Trophoblast cell (in vitro differentiated cells and primary cell): ENCODE measurements at regions not wholly inside any gene's neighbourhood (a gene's known extent, or its start where the extent isn't known, plus 50 kb on each side); places are given as distances from the start of the nearest gene placed in this dataset.

Experiments
- DNase-seq, 2 donors: peaks; one replicate each; pipeline ENCODE4 v3.0.0-alpha.2; 2016
- H2AFZ ChIP-seq: 2 replicates; pipeline ENCODE4 v1.6.1; 2013; ENCODE audit warnings: low read length, moderate library complexity, mild to moderate bottlenecking; ENCODE audit not compliant: insufficient read depth, poor library complexity
- H2AK5ac ChIP-seq: 2 replicates; pipeline ENCODE4 v1.6.1; 2013; ENCODE audit warnings: mild to moderate bottlenecking, low read length
- H2BK120ac ChIP-seq: 2 replicates; pipeline ENCODE4 v1.6.1; 2013; ENCODE audit warnings: low read length, mild to moderate bottlenecking, moderate library complexity; ENCODE audit not compliant: insufficient read depth, poor library complexity
- H2BK12ac ChIP-seq: 2 replicates; pipeline ENCODE4 v1.6.1; 2013; ENCODE audit warnings: mild to moderate bottlenecking, low read length, moderate library complexity
- H2BK5ac ChIP-seq: 2 replicates; pipeline ENCODE4 v1.6.1; 2013; ENCODE audit warnings: low read length, low read depth, moderate library complexity, mild to moderate bottlenecking; ENCODE audit not compliant: poor library complexity
- H3K14ac ChIP-seq: 2 replicates; pipeline ENCODE4 v1.6.1; 2013; ENCODE audit warnings: mild to moderate bottlenecking, low read length
- H3K18ac ChIP-seq: 2 replicates; pipeline ENCODE4 v1.6.1; 2013; ENCODE audit warnings: mild to moderate bottlenecking, low read length
- H3K23ac ChIP-seq: 2 replicates; pipeline ENCODE4 v1.6.1; 2013; ENCODE audit warnings: low read length
- H3K27ac ChIP-seq: 2 replicates; pipeline ENCODE4 v1.5.1; 2013; ENCODE audit warnings: low read depth, mild to moderate bottlenecking, inconsistent platforms, low read length, moderate library complexity
- H3K27me3 ChIP-seq: 2 replicates; pipeline ENCODE4 v1.6.1; 2013; ENCODE audit warnings: inconsistent platforms, mild to moderate bottlenecking, low read length, moderate library complexity; ENCODE audit not compliant: insufficient read depth
- H3K36me3 ChIP-seq, 2 experiments: 1 replicate in 1 of 2; 2 replicates in 1 of 2; pipeline ENCODE4 v1.6.1; 2013; ENCODE audit warnings: low read length in 2 of 2, mild to moderate bottlenecking in 2 of 2, moderate library complexity in 1 of 2; ENCODE audit not compliant: insufficient read depth in 2 of 2, control insufficient read depth in 1 of 2
- H3K4ac ChIP-seq: 2 replicates; pipeline ENCODE4 v1.6.1; 2013; ENCODE audit warnings: low read depth, mild to moderate bottlenecking, low read length, moderate library complexity
- H3K4me1 ChIP-seq, 2 experiments: 1 replicate in 1 of 2; 2 replicates in 1 of 2; pipeline ENCODE4 v1.6.1; 2013; ENCODE audit warnings: low read length in 2 of 2, mild to moderate bottlenecking in 2 of 2, moderate library complexity in 1 of 2; ENCODE audit not compliant: insufficient read depth in 2 of 2, control insufficient read depth in 1 of 2
- H3K4me2 ChIP-seq: 2 replicates; pipeline ENCODE4 v1.6.1; 2013; ENCODE audit warnings: inconsistent platforms, mild to moderate bottlenecking, low read length, moderate library complexity
- H3K4me3 ChIP-seq: 2 replicates; pipeline ENCODE4 v1.5.1; 2013; ENCODE audit warnings: mild to moderate bottlenecking, low read depth, low read length, inconsistent platforms
- H3K79me1 ChIP-seq: one replicate; pipeline ENCODE4 v1.6.1; 2013; ENCODE audit warnings: low read length
- H3K79me2 ChIP-seq: 2 replicates; pipeline ENCODE4 v1.6.1; 2013; ENCODE audit warnings: low read length, mild to moderate bottlenecking; ENCODE audit not compliant: control insufficient read depth, insufficient read depth, poor library complexity
- H3K9ac ChIP-seq: 2 replicates; pipeline ENCODE4 v1.6.1; 2013; ENCODE audit warnings: mild to moderate bottlenecking, low read length
- H3K9me3 ChIP-seq: 2 replicates; pipeline ENCODE4 v1.6.1; 2013; ENCODE audit warnings: low read depth, mild to moderate bottlenecking, control low read depth, inconsistent platforms, low read length; ENCODE audit not compliant: insufficient read depth
- H4K12ac ChIP-seq: 2 replicates; pipeline ENCODE4 v1.6.1; 2013; ENCODE audit warnings: low read depth, mild to moderate bottlenecking, low read length, moderate library complexity
- H4K8ac ChIP-seq: 2 replicates; pipeline ENCODE4 v1.6.1; 2013; ENCODE audit warnings: low read depth, mild to moderate bottlenecking, low read length, moderate library complexity
- H4K91ac ChIP-seq: one replicate; pipeline ENCODE4 v1.6.1; 2013; ENCODE audit warnings: low read depth, mild to moderate bottlenecking, low read length, moderate library complexity
- WGBS: extraction: QIAGEN DNeasy Blood & Tissue Kit; methylation state at CpG from one replicate; pipeline ENCODE4 v1.1.7; 2013; ENCODE audit warnings: missing lambda C conversion rate; ENCODE audit not compliant: insufficient read length, insufficient coverage; ENCODE audit errors: extremely low coverage; 5-methylcytosine and 5-hydroxymethylcytosine counted together

GRCh38 chr1:30273456-30273855, 449.9 kb downstream of the MATN1 start:
- Histone ChIP-seq H3K18ac (no peak overlapping the region), H4K91ac (no peak overlapping the region), H2BK5ac (no peak overlapping the region), H3K4me1 (no peaks in the 10 kb centered on the region), H3K36me3 (no peaks in the 10 kb centered on the region), H2BK12ac (no peak overlapping the region), H3K14ac (no peak overlapping the region), H3K27me3 (no peaks in the 10 kb centered on the region), H3K79me1 (no peaks in the 10 kb centered on the region), H3K9me3 (peaks cover 4% of the 10 kb centered on the region), H2AFZ (no peak overlapping the region), H4K8ac (no peak overlapping the region), H2BK120ac (no peak overlapping the region), H3K27ac (no peak overlapping the region), H3K79me2 (no peaks in the 10 kb centered on the region), H3K9ac (no peak overlapping the region), H3K4me2 (no peak overlapping the region), H3K4ac (no peak overlapping the region), H4K12ac (no peak overlapping the region), H3K4me3 (peak overlapping the region; percentile 18), H2AK5ac (no peak overlapping the region), H3K23ac (no peak overlapping the region)
- DNase-seq, result no peak
- WGBS, result no CpG with 5 or more reads among the region's 5 CpGs

GRCh38 chr1:30273021-30273325, 450.4 kb downstream of the MATN1 start:
- no CpG with 5 or more reads among the region's 1 CpG for WGBS
- Histone ChIP-seq H3K9ac (no peak overlapping the region), H3K79me2 (no peaks in the 10 kb centered on the region), H3K4me3 (no peak overlapping the region), H2BK5ac (no peak overlapping the region), H3K9me3 (peaks cover 4% of the 10 kb centered on the region), H4K12ac (no peak overlapping the region), H3K27ac (no peak overlapping the region), H3K36me3 (no peaks in the 10 kb centered on the region), H3K14ac (no peak overlapping the region), H3K4me1 (no peaks in the 10 kb centered on the region), H2BK12ac (no peak overlapping the region), H2AK5ac (no peak overlapping the region), H3K23ac (no peak overlapping the region), H3K4ac (no peak overlapping the region), H2BK120ac (no peak overlapping the region), H3K4me2 (no peak overlapping the region), H4K91ac (no peak overlapping the region), H3K79me1 (no peaks in the 10 kb centered on the region), H3K27me3 (no peaks in the 10 kb centered on the region), H4K8ac (no peak overlapping the region), H2AFZ (no peak overlapping the region), H3K18ac (no peak overlapping the region)
- DNase-seq, result no peak

DNA sequence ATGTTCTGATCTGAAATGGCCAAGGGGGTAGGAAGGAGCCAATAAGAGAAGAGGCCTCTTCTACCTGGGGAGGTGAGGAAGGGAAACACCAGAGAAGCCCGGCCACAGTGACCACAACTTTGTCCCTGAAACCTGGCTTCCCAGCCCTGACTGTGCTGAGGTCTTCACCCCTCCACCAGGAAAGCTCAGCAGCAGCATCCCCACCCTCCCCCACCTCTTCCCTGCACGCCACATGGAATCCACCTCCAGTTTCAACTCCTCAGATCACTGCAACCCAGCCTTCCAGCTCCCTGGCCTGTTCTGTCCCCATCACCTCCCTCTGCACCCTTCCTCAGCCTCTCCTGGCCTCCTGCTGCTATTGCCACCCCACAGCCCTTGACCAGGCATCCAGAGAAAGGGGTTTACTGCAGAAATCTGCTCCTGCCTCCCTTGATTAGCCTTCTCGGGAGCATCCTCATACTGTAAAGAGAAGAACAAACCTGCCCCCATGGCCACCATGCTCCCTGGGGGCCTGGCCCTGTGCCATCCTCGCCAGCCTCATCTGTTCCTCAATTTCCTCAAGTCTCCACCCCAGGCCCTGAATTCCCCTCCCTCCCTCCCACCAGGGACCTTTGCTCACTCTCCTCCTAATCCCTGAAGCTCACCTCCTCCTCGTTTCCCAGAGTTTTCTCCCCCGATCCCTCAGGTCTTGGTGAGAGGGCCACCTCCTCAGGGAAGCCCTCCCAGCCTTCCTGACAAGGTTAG, 450.9 kb downstream of the MATN1 start:
- Histone ChIP-seq H3K4me3 (no peak overlapping the region), H2AFZ (no peak overlapping the region), H2AK5ac (no peak overlapping the region), H3K23ac (no peak overlapping the region), H3K9ac (no peak overlapping the region), H3K36me3 (no peaks in the 10 kb centered on the region), H3K79me2 (no peaks in the 10 kb centered on the region), H4K12ac (no peak overlapping the region), H2BK120ac (no peak overlapping the region), H3K79me1 (no peaks in the 10 kb centered on the region), H3K9me3 (peaks cover 4% of the 10 kb centered on the region), H3K4me2 (no peak overlapping the region), H3K14ac (no peak overlapping the region), H3K27ac (no peak overlapping the region), H3K4me1 (no peaks in the 10 kb centered on the region), H3K18ac (no peak overlapping the region), H3K4ac (no peak overlapping the region), H4K8ac (no peak overlapping the region), H2BK5ac (no peak overlapping the region), H2BK12ac (no peak overlapping the region), H3K27me3 (no peaks in the 10 kb centered on the region), H4K91ac (no peak overlapping the region)
- no CpG with 5 or more reads among the region's 6 CpGs for WGBS
- DNase-seq, result no peak

DNA sequence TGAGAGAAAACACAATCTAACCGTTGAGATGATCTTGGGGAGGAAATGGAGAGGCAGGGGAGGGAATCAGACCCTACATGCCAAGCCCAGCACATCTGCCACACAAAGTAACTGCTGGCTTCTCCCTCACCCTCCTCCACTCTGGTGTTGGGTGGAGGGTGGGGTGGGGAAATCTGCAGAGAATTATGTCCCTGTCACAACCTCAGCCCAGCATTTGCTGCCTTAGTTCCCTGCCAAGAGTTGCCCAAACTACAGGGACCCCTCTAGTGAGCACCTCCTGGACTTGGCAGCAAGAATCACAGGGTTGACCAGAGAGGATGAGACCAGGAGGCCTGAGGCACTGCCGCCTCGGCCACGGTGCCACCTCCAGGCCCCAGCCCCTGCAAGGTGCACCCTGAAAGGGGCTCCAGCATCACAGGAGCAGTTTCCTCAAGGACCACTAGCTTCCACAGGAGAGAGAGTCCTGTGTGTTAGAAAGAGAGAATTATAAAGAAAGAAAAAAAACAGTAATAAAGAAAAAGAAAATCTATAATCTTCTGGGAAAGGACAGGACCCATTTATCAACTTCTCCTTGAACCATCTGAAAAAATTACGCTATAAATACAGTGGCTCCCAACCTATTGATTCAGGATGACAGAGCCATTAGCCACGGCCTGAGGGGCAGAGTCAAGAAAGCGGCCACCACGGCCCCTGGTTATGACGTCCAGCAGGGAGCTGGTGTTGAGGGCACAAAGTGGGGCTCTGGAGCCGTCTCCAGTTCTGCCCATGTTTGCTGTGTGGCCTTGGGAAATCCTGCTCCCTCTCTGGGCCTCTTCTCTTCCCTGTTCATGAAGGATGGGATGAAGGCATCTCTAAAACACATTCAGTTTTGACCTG, 451.7 kb downstream of the MATN1 start:
- Histone ChIP-seq H3K9ac (no peak overlapping the region), H3K18ac (no peak overlapping the region), H3K14ac (no peak overlapping the region), H4K8ac (no peak overlapping the region), H4K12ac (no peak overlapping the region), H3K79me2 (no peaks in the 10 kb centered on the region), H3K23ac (no peak overlapping the region), H3K4ac (no peak overlapping the region), H3K79me1 (no peaks in the 10 kb centered on the region), H2AK5ac (no peak overlapping the region), H2BK12ac (no peak overlapping the region), H4K91ac (no peak overlapping the region), H3K4me2 (no peak overlapping the region), H3K36me3 (no peaks in the 10 kb centered on the region), H3K9me3 (peaks cover 4% of the 10 kb centered on the region), H2AFZ (no peak overlapping the region), H2BK5ac (no peak overlapping the region), H3K27ac (no peak overlapping the region), H2BK120ac (no peak overlapping the region), H3K4me1 (no peaks in the 10 kb centered on the region), H3K27me3 (no peaks in the 10 kb centered on the region), H3K4me3 (no peak overlapping the region)
- DNase-seq, result no peak
- WGBS, result no CpG with 5 or more reads among the region's 10 CpGs
